GM12872 (cell line): ENCODE measurements at regions not wholly inside any gene's neighbourhood (a gene's known extent, or its start where the extent isn't known, plus 50 kb on each side); places are given as distances from the start of the nearest gene placed in this dataset.

Experiments
- TF ChIP-seq, protein P1 (sequence below): IDR thresholded peaks from 3 replicates; pipeline ENCODE4 v1.5.1; 2011; ENCODE audit warnings: low read depth, mild to moderate bottlenecking, low read length, moderate library complexity; ENCODE audit not compliant: insufficient read depth

DNA sequence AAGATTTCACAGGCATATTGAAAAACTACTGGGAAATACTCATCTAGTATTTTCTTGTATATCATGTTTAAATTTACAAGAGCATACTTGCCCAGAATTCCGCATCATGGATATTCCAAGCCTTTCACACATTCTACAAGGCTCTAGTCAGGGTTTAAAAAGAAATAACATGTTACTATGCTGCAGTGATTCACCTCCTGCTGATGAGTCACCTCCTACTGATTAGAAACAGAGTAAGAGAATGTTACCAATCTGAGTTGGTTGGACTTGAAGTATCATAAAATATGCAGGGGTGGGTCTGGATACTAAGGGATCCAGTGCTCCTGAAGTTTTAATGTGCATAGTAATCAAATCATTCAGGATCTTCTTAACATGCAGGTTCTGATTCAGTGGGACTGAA, 192.0 kb upstream of the ANK2 start:
- TF ChIP-seq, protein P1, sequence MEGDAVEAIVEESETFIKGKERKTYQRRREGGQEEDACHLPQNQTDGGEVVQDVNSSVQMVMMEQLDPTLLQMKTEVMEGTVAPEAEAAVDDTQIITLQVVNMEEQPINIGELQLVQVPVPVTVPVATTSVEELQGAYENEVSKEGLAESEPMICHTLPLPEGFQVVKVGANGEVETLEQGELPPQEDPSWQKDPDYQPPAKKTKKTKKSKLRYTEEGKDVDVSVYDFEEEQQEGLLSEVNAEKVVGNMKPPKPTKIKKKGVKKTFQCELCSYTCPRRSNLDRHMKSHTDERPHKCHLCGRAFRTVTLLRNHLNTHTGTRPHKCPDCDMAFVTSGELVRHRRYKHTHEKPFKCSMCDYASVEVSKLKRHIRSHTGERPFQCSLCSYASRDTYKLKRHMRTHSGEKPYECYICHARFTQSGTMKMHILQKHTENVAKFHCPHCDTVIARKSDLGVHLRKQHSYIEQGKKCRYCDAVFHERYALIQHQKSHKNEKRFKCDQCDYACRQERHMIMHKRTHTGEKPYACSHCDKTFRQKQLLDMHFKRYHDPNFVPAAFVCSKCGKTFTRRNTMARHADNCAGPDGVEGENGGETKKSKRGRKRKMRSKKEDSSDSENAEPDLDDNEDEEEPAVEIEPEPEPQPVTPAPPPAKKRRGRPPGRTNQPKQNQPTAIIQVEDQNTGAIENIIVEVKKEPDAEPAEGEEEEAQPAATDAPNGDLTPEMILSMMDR = no peak

DNA sequence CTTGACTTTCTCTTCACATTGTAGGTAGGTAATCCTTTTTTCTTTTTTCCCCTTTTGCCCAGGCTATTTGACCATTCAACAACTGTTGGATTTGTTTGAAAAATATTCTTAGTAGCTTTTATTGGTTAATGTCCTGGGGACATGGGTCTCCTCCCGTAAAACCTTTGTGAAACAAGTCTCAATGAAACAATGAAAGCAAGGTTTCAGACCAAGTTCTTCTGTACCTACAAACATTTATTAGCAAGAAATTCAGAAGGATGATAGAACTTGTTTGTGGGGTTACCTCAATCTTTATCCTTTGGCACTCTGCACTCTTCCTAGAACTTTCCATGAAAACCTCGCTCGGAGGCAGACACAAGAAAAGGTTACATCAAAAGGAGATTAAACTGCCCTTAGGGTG, 190.7 kb upstream of the ANK2 start:
- TF ChIP-seq, protein P1 = no peak

DNA sequence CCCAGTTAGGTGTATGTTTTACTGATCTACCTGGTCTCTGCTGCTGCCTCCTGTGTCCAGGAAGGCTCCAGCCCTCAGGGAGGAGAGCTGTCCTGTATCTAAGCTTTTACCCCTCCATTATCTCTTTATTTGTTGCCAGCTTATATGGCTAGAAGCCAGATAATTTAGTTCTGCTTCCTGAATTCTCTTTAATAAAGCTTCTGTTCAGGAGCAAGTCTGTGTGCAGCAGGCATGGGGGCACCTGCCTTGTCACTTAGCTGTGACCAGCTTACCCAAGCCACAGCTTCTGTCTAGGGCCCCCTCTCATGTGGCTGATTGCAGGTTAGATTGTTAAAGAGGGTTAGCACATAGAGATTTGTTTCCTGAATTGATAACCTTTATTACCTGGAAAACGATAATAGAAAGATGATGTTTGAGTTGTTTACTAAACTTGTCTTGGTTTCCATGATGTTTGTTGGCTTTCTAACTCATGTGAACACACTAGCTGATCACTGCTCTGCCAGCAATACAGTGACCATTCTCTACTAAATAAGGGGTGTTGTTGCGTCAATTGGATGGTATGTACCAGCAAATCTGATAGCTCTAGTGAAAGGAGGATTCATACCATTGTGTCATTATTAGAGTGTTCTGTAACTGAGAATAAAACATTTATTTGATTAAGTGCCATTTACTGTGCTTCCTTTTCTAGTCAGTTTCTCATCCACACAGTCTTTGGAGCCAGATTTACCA, 189.8 kb upstream of the ANK2 start:
- TF ChIP-seq, protein P1 = no peak

DNA sequence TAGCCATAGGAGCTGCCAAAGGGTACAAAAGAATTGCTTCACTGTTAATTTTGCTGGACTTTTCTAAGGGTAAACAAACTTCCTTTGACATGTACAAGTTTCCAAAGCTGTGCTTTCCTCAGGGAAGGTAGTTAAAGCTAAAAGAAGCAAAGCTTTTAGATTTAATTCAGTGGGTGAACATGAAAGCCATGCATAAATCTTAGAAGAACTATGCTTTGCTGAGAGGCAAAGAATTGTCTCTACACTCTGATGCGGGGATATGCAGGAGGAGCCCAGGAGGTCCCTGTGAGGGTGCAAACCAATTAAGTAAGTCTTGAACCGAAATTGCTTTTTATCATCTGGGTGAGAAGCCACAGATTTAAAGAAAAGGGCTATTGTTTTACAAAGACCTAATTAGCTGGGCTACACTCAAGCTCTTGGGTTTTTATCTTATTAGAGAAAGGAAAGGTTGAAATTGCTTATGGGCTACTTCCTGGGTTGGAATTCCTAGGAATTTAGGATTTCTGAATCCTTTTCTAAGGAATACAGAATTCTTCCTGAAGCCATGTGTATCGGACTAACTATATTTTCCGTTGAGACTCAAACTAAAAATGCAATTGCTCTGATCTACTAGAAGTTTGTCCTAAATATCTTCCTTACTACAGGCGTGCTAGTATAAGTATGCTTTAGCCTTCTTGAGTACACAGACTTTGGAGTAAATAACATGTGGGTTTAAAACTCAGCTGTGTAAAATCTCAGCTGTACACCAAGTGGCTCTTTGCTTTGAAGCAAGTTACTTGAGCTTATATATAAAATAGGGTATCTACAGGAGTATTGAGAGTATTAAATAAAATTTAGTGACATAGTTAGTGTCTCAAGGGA, 188.4 kb upstream of the ANK2 start:
- TF ChIP-seq, protein P1 = no peak

DNA sequence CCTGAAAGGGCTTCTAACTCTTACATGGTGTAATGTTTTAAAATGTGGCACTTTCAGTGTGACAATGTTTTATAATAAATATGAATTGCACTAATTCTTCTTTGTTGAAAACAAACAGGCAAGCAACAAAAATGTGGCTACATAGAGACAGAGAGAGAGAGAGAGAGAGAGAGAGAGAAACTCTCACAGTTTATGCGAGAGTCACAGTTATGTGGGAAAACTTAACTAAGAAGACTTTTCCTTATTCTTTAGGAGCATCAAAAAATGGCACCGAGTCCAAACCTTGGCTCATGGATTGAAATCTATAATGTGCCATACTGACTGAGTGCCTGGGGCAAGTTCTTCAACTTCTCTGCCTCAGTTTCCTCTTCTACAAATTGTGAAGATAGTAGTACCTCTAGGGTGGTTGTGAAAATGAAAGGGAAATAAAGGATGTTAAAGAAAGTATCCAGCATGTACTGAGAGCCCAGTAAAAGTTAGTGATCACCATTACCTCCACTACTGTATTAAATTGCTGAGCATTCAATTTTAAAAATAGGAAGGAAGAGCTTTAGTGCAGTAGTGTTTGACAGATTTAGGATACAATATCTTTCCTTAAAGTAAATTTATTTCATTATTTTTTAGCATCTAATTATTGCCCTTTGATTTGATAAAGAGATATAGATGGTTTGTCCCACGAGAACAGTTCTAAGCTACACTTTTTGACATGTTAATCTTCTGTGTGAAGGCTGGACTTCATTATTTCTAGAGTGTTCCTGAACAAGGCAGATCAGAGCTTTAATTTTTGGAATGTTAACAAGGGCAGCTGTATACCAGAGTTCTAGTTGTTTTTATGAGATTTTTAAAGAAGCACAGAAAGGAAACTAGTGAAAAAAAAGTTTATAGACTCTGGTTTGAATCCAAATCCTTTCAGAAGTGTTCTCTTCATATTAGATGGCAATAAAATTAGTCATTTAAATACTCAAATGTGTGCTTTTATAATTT, 187.5 kb upstream of the ANK2 start:
- TF ChIP-seq, protein P1 = no peak

DNA sequence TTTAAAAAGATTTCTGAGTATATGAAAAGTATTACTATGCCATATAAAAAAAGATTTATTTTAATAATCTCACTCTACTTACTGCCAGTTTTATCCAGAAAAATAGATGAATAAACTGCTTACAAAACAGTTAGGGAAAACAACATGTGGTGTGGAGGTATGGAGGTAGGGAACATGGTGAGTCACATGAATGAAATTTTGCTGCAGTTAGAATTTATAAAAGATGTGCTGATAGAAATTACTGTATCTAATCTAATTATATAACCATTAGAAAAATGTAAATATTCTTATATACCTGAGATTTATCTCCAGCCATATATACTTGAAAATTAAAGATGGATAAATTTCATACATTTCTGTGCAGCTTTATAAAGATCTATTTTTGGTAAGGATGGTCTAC, 184.0 kb upstream of the ANK2 start:
- TF ChIP-seq, protein P1 = no peak
